IMR-90 (cell line): ENCODE measurements at regions not wholly inside any gene's neighbourhood (a gene's known extent, or its start where the extent isn't known, plus 50 kb on each side); places are given as distances from the start of the nearest gene placed in this dataset.

ENCODE experiments used
- ATAC-seq: fragments of 200-7000 bp; cut with Tn5 transposase; 2 replicates; pipeline ENCODE4 v1.9.1; 2020; ENCODE audit warnings: low read depth, mild to moderate bottlenecking, moderate library complexity
- BruUV-seq: library from RNA; stranded (reverse); fragments of 400-500 nt; replicated peaks from 2 replicates; lab custom pipeline; 2021; lab: Mats Ljungman, UMichigan
- CTCF ChIA-PET: fragments of 300-600 bp; formaldehyde crosslinking; extraction: SDS; loops from one replicate; lab custom pipeline; 2021; ENCODE audit warnings: antibody characterized with exemption; lab: Yijun Ruan, JAX
- POLR2A ChIA-PET: fragments of 300-600 bp; sonication (Branson Sonifier 250); formaldehyde crosslinking; loops from one replicate; lab custom pipeline; 2022; ENCODE audit warnings: antibody characterized with exemption; ENCODE audit not compliant: unreplicated experiment; lab: Charles Lee
- DNase-seq: peaks from one replicate; pipeline ENCODE4 v3.0.0; 2013
- H2AFZ ChIP-seq: replicated peaks from 2 replicates; pipeline ENCODE3; 2013; ENCODE audit warnings: low read length, mild to moderate bottlenecking; ENCODE audit not compliant: poor library complexity
- H2AK5ac ChIP-seq: 2 replicates; pipeline ENCODE4 v1.6.1; 2013; ENCODE audit warnings: low read depth, low read length, inconsistent platforms
- H2AK9ac ChIP-seq: replicated peaks from 2 replicates; pipeline ENCODE3; 2013; ENCODE audit warnings: mild to moderate bottlenecking, low read depth, low read length, moderate library complexity; ENCODE audit not compliant: poor library complexity
- H2BK120ac ChIP-seq: 2 replicates; pipeline ENCODE4 v1.6.1; 2013; ENCODE audit warnings: low read depth, low read length, inconsistent platforms
- H2BK15ac ChIP-seq: 3 replicates; pipeline ENCODE4 v1.6.1; 2013; ENCODE audit warnings: low read depth, low read length, inconsistent platforms
- H2BK20ac ChIP-seq: 2 replicates; pipeline ENCODE4 v1.6.1; 2013; ENCODE audit warnings: low read depth, mild to moderate bottlenecking, inconsistent platforms, low read length, moderate library complexity
- H2BK5ac ChIP-seq: 2 replicates; pipeline ENCODE4 v1.6.1; 2013; ENCODE audit warnings: mild to moderate bottlenecking, low read depth, low read length, inconsistent platforms; ENCODE audit not compliant: poor library complexity, severe bottlenecking
- H3K14ac ChIP-seq: replicated peaks from 2 replicates; pipeline ENCODE4 v1.6.1; 2013; ENCODE audit warnings: low read depth, low read length, inconsistent platforms
- H3K18ac ChIP-seq: 2 replicates; pipeline ENCODE4 v1.6.1; 2013; ENCODE audit warnings: low read depth, low read length, control low read depth
- H3K23ac ChIP-seq: 2 replicates; pipeline ENCODE4 v1.6.1; 2013; ENCODE audit warnings: low read depth, low read length, inconsistent platforms
- H3K27ac ChIP-seq: 2 replicates; pipeline ENCODE4 v1.5.1; 2013; ENCODE audit warnings: mild to moderate bottlenecking, control low read depth, low read length; ENCODE audit not compliant: insufficient read depth
- H3K27me3 ChIP-seq: 2 replicates; pipeline ENCODE4 v1.6.1; 2013; ENCODE audit warnings: low read length; ENCODE audit not compliant: control insufficient read depth, insufficient read depth
- H3K36me3 ChIP-seq: 2 replicates; pipeline ENCODE4 v1.6.1; 2013; ENCODE audit warnings: low read length, mixed read lengths; ENCODE audit not compliant: control insufficient read depth, insufficient read depth
- H3K4ac ChIP-seq: 2 replicates; pipeline ENCODE4 v1.6.1; 2013; ENCODE audit warnings: low read depth, low read length, inconsistent platforms
- H3K4me1 ChIP-seq: 2 replicates; pipeline ENCODE4 v1.6.1; 2013; ENCODE audit warnings: low read length, mixed read lengths; ENCODE audit not compliant: control insufficient read depth, insufficient read depth
- H3K4me2 ChIP-seq: 2 replicates; pipeline ENCODE4 v1.6.1; 2013; ENCODE audit warnings: low read depth, mild to moderate bottlenecking, control low read depth, low read length, moderate library complexity
- H3K4me3 ChIP-seq: 2 replicates; pipeline ENCODE4 v1.5.1; 2013; ENCODE audit warnings: low read depth, mild to moderate bottlenecking, control low read depth, low read length, moderate library complexity; ENCODE audit not compliant: insufficient read depth
- H3K56ac ChIP-seq: 2 replicates; pipeline ENCODE4 v1.6.1; 2013; ENCODE audit warnings: low read length, inconsistent platforms; ENCODE audit not compliant: insufficient read depth; ENCODE audit errors: extremely low read depth
- H3K79me1 ChIP-seq, 2 experiments: 2 replicates each; pipeline ENCODE4 v1.6.1; 2013; ENCODE audit warnings: low read length in 2 of 2, inconsistent platforms in 1 of 2, low read depth in 1 of 2
- H3K9ac ChIP-seq: 2 replicates; pipeline ENCODE4 v1.6.1; 2013; ENCODE audit warnings: low read depth, low read length, control low read depth
- H3K9me1 ChIP-seq: 2 replicates; pipeline ENCODE4 v1.6.1; 2013; ENCODE audit warnings: low read length, inconsistent platforms; ENCODE audit not compliant: insufficient read depth
- H3K9me3 ChIP-seq: 2 replicates; pipeline ENCODE4 v1.6.1; 2013; ENCODE audit warnings: low read length; ENCODE audit not compliant: control insufficient read depth, insufficient read depth
- H4K20me1 ChIP-seq: 2 replicates; pipeline ENCODE4 v1.6.1; 2013; ENCODE audit warnings: low read length, inconsistent platforms; ENCODE audit not compliant: insufficient read depth
- H4K5ac ChIP-seq: 2 replicates; pipeline ENCODE4 v1.6.1; 2013; ENCODE audit warnings: mild to moderate bottlenecking, low read depth, low read length, control low read depth
- H4K8ac ChIP-seq, 2 experiments: 2 replicates each; pipeline ENCODE4 v1.6.1; 2013; ENCODE audit warnings: low read depth in 2 of 2, low read length in 2 of 2, control low read depth in 1 of 2, inconsistent platforms in 1 of 2
- H4K91ac ChIP-seq: 2 replicates; pipeline ENCODE4 v1.6.1; 2013; ENCODE audit warnings: low read depth, low read length, inconsistent platforms; ENCODE audit not compliant: insufficient read depth
- BHLHE40 ChIP-seq: fragments of 150-350 bp; IDR thresholded peaks from 2 replicates; pipeline ENCODE4 v1.6.1; 2016; ENCODE audit warnings: mild to moderate bottlenecking, low read depth, low read length
- ELK1 ChIP-seq: fragments of 150-350 bp; IDR thresholded peaks from 2 replicates; pipeline ENCODE4 v1.6.1; 2016; ENCODE audit warnings: low read depth, mild to moderate bottlenecking, low read length, moderate library complexity, borderline replicate concordance
- MAZ ChIP-seq: IDR thresholded peaks from 2 replicates; pipeline ENCODE4 v1.6.1; 2012; ENCODE audit warnings: low read depth, mild to moderate bottlenecking, low read length, improper control_type of control experiment, moderate library complexity, borderline replicate concordance
- NFE2L2 ChIP-seq: fragments of 150-350 bp; IDR thresholded peaks from 2 replicates; pipeline ENCODE4 v1.6.1; 2016; ENCODE audit warnings: low read depth, mild to moderate bottlenecking, low read length
- POLR2A ChIP-seq: IDR thresholded peaks from 2 replicates; pipeline ENCODE4 v1.6.1; 2012; ENCODE audit warnings: mild to moderate bottlenecking, low read depth, low read length
- RCOR1 ChIP-seq: IDR thresholded peaks from 2 replicates; pipeline ENCODE4 v1.6.1; 2012; ENCODE audit warnings: mild to moderate bottlenecking, low read length, improper control_type of control experiment; ENCODE audit not compliant: insufficient replicate concordance
- SMC3 ChIP-seq: fragments of 150-350 bp; IDR thresholded peaks from 2 replicates; pipeline ENCODE4 v1.6.1; 2016; ENCODE audit warnings: low read depth, mild to moderate bottlenecking, antibody characterized with exemption, low read length, moderate library complexity
- WGBS, 2 experiments: methylation state at CpG; one replicate each; pipeline versions ENCODE4 v1.1.5 to v1.1.7; 2013; ENCODE audit warnings: missing lambda C conversion rate in 2 of 2; ENCODE audit not compliant: insufficient read length in 1 of 2; ENCODE audit errors: extremely low coverage in 2 of 2; 5-methylcytosine and 5-hydroxymethylcytosine counted together
- dilution Hi-C: fragments of 300-500 bp; cut with HindIII; formaldehyde crosslinking; loops from one replicate; pipeline ENCODE4 v1.14.3; 2018; ENCODE audit warnings: low sequenced_read_pairs; ENCODE audit not compliant: unreplicated experiment
- in situ Hi-C: fragments of 300-500 bp; cut with MboI; formaldehyde crosslinking; loops from 3 replicates; pipeline ENCODE4 v1.14.3; 2019; ENCODE audit warnings: low sequenced_read_pairs, inconsistent platforms, mixed read lengths
- intact Hi-C: fragments of 100-400 bp; cut with micrococcal nuclease; formaldehyde crosslinking; loops from 2 replicates; pipeline ENCODE4 v1.10.0; 2022

DNA sequence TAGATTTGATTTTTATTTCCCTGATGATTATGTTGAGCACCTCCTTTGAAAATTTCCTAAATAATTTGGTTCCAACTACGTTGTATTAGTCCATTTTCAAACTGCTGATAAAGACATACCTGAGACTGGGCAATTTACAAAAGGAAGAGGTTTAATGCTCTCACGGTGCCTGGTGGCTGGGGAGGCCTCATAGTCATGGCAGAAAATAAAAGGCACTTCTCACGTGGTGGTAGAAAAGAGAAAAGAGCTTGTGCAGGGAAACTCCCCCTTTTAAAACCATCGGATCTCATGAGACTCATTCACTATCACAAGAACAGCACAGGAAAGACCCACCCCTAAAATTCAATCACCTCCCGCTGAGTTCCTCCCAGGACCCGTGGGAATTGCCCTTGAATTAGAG, 372.3 kb downstream of the RPL10L start:
- Histone ChIP-seq H2BK20ac (no peak overlapping the region), H3K79me1 (no peaks in the 10 kb centered on the region), H3K9ac (no peak overlapping the region), H3K4me2 (no peak overlapping the region), H3K9me1 (no peaks in the 10 kb centered on the region), H3K14ac (no peak overlapping the region), H3K18ac (no peak overlapping the region), H2AK9ac (no peak overlapping the region), H4K20me1 (no peaks in the 10 kb centered on the region), H4K8ac (no peak overlapping the region), H3K23ac (no peak overlapping the region), H3K4ac (no peak overlapping the region), H2BK5ac (no peak overlapping the region), H3K36me3 (no peaks in the 10 kb centered on the region), H3K27me3 (no peaks in the 10 kb centered on the region), H4K5ac (no peak overlapping the region), H2AK5ac (no peak overlapping the region), H3K4me1 (no peaks in the 10 kb centered on the region), H4K91ac (no peak overlapping the region), H2AFZ (no peak overlapping the region), H3K56ac (no peak overlapping the region), H3K4me3 (no peak overlapping the region), H3K9me3 (no peaks in the 10 kb centered on the region), H3K27ac (no peak overlapping the region), H2BK15ac (no peak overlapping the region), H2BK120ac (no peak overlapping the region)
- BruUV-seq: no TSS peak
- TF ChIP-seq RCOR1 (no peak), POLR2A (no peak), BHLHE40 (no peak), MAZ (no peak), SMC3 (no peak), ELK1 (no peak), NFE2L2 (no peak)
- ChIA-PET CTCF (no interaction called here), POLR2A (no interaction called here)
- DNase-seq (no peak), ATAC-seq (no peak)
- intact Hi-C loops (no loop called here), in situ Hi-C loops (no loop called here), dilution Hi-C loops (no loop called here)
- WGBS, 2 experiments: no CpG with 5 or more reads among the region's 6 CpGs
